H1 (cell line): ENCODE measurements at regions not wholly inside any gene's neighbourhood (a gene's known extent, or its start where the extent isn't known, plus 50 kb on each side); places are given as distances from the start of the nearest gene placed in this dataset.

Source experiments
- CTCF ChIA-PET: fragments of 300-600 bp; sonication (Branson Sonifier 250); formaldehyde crosslinking; loops from one replicate; lab custom pipeline; 2021; ENCODE audit not compliant: partially characterized antibody; lab: Charles Lee
- POLR2A ChIA-PET: fragments of 300-600 bp; sonication (Branson Sonifier 250); formaldehyde crosslinking; loops from one replicate; lab custom pipeline; 2021; ENCODE audit warnings: inconsistent platforms; ENCODE audit not compliant: partially characterized antibody; lab: Charles Lee
- DNase-seq, 2 experiments: peaks; one replicate each; pipeline versions ENCODE4 v3.0.0 to v3.0.0-alpha.2; 2010 to 2022; ENCODE audit warnings: low spot score in 2 of 2, low read depth in 1 of 2, mixed read lengths in 1 of 2
- FAIRE-seq: peaks from 2 replicates; lab custom pipeline; 2011; peaks lifted over from hg19 to GRCh38; lab: Jason Lieb, UNC
- H2AFZ ChIP-seq: 2 replicates; pipeline ENCODE4 v1.8.1; 2012; ENCODE audit warnings: low read length, inconsistent platforms
- H2AK5ac ChIP-seq: 2 replicates; pipeline ENCODE4 v1.6.1; 2013; ENCODE audit warnings: low read depth, low read length
- H2BK120ac ChIP-seq: replicated peaks from 2 replicates; pipeline ENCODE3; 2013; ENCODE audit warnings: low read depth, low read length, inconsistent platforms
- H2BK12ac ChIP-seq: 2 replicates; pipeline ENCODE4 v1.6.1; 2013; ENCODE audit warnings: low read depth, low read length
- H2BK15ac ChIP-seq: 2 replicates; pipeline ENCODE4 v1.6.1; 2013; ENCODE audit warnings: low read length
- H2BK20ac ChIP-seq: 2 replicates; pipeline ENCODE4 v1.6.1; 2013; ENCODE audit warnings: low read length
- H2BK5ac ChIP-seq: 2 replicates; pipeline ENCODE4 v1.6.1; 2013; ENCODE audit warnings: low read depth, low read length
- H3K14ac ChIP-seq: 2 replicates; pipeline ENCODE4 v1.6.1; 2013; ENCODE audit warnings: inconsistent platforms; ENCODE audit not compliant: insufficient read length
- H3K18ac ChIP-seq: 2 replicates; pipeline ENCODE4 v1.6.1; 2013; ENCODE audit warnings: low read length; ENCODE audit errors: extremely low read depth
- H3K23ac ChIP-seq: 2 replicates; pipeline ENCODE4 v1.6.1; 2013; ENCODE audit warnings: inconsistent platforms; ENCODE audit not compliant: insufficient read length
- H3K23me2 ChIP-seq: 2 replicates; pipeline ENCODE4 v1.6.1; 2013; ENCODE audit warnings: low read depth, low read length
- H3K27ac ChIP-seq: 2 replicates; pipeline ENCODE4 v1.6.1; 2011; ENCODE audit warnings: low read depth, low read length, inconsistent platforms
- H3K27me3 ChIP-seq, 4 experiments: replicated peaks in 1 of 4; 1 replicate in 1 of 4; 2 replicates in 3 of 4; pipeline versions ENCODE4 v1.6.1 to v1.8.1; 2011 to 2013; ENCODE audit warnings: low read length in 3 of 4, mild to moderate bottlenecking in 3 of 4, inconsistent platforms in 2 of 4, mixed read lengths in 2 of 4, moderate library complexity in 1 of 4; ENCODE audit not compliant: control insufficient read depth in 3 of 4, insufficient read depth in 3 of 4; ENCODE audit errors: extremely low read depth in 1 of 4
- H3K36me3 ChIP-seq, 4 experiments: 2 replicates each; pipeline versions ENCODE4 v1.6.1 to v1.8.1; 2011 to 2013; ENCODE audit warnings: mild to moderate bottlenecking in 4 of 4, low read length in 3 of 4, moderate library complexity in 2 of 4, control low read depth in 1 of 4, inconsistent platforms in 1 of 4; ENCODE audit not compliant: insufficient read depth in 4 of 4, control insufficient read depth in 2 of 4
- H3K4ac ChIP-seq: replicated peaks from 2 replicates; pipeline ENCODE3; 2013; ENCODE audit warnings: low read length, low read depth, mixed read lengths, inconsistent platforms; ENCODE audit not compliant: insufficient read length
- H3K4me1 ChIP-seq, 4 experiments: replicated peaks in 1 of 4; 1 replicate in 1 of 4; 2 replicates in 3 of 4; pipeline versions ENCODE4 v1.6.1 to v1.8.1; 2011 to 2013; ENCODE audit warnings: low read length in 3 of 4, inconsistent platforms in 2 of 4, mixed read lengths in 1 of 4; ENCODE audit not compliant: insufficient read depth in 4 of 4, control insufficient read depth in 3 of 4
- H3K4me2 ChIP-seq, 2 experiments: 2 replicates each; pipeline versions ENCODE4 v1.6.1 to v1.8.1; 2011 to 2013; ENCODE audit warnings: low read depth in 2 of 2, low read length in 2 of 2, control low read depth in 1 of 2, inconsistent platforms in 1 of 2, mild to moderate bottlenecking in 1 of 2; ENCODE audit not compliant: insufficient read depth in 1 of 2
- H3K4me3 ChIP-seq, 4 experiments: fragments of 200-600, 300-600 bp in 1 of 4; sonication (generic), shearing (Covaris generic), sonication (Bioruptor Twin) in 1 of 4; 2 replicates each; pipeline versions ENCODE4 v1.5.1 to v1.8.1; 2011 to 2016; ENCODE audit warnings: low read length in 4 of 4, low read depth in 3 of 4, control low read depth in 2 of 4, inconsistent platforms in 2 of 4, mild to moderate bottlenecking in 2 of 4, mixed read lengths in 1 of 4, moderate library complexity in 1 of 4; ENCODE audit not compliant: insufficient read depth in 2 of 4; ENCODE audit errors: extremely low read depth in 1 of 4
- H3K56ac ChIP-seq: replicated peaks from 2 replicates; pipeline ENCODE3; 2013; ENCODE audit warnings: low read depth, mild to moderate bottlenecking, mixed read lengths, low read length, inconsistent platforms; ENCODE audit not compliant: insufficient read length
- H3K79me1 ChIP-seq: 2 replicates; pipeline ENCODE4 v1.6.1; 2013; ENCODE audit warnings: low read depth, low read length, control low read depth
- H3K79me2 ChIP-seq, 2 experiments: 2 replicates each; pipeline versions ENCODE4 v1.6.1 to v1.8.1; 2012 to 2013; ENCODE audit warnings: low read length in 2 of 2, mild to moderate bottlenecking in 2 of 2, inconsistent platforms in 1 of 2; ENCODE audit not compliant: insufficient read depth in 2 of 2, control insufficient read depth in 1 of 2
- H3K9ac ChIP-seq, 4 experiments: replicated peaks in 1 of 4; 1 replicate in 1 of 4; 2 replicates in 3 of 4; pipeline versions ENCODE4 v1.6.1 to v1.8.1; 2011 to 2013; ENCODE audit warnings: low read depth in 3 of 4, low read length in 3 of 4, control low read depth in 2 of 4, mild to moderate bottlenecking in 2 of 4, moderate library complexity in 2 of 4, inconsistent platforms in 1 of 4; ENCODE audit errors: extremely low read depth in 1 of 4
- H3K9me3 ChIP-seq, 2 experiments: 2 replicates each; pipeline versions ENCODE4 v1.6.1 to v1.8.1; 2012 to 2013; ENCODE audit warnings: mild to moderate bottlenecking in 2 of 2, moderate library complexity in 2 of 2, control low read depth in 1 of 2, inconsistent platforms in 1 of 2, low read depth in 1 of 2, low read length in 1 of 2, mixed read lengths in 1 of 2; ENCODE audit not compliant: insufficient read depth in 2 of 2
- H4K20me1 ChIP-seq, 2 experiments: replicated peaks in 1 of 2; 2 replicates each; pipeline versions ENCODE3 to v1.8.1; 2011 to 2013; ENCODE audit warnings: inconsistent platforms in 2 of 2, low read length in 2 of 2, mild to moderate bottlenecking in 1 of 2; ENCODE audit not compliant: insufficient read depth in 2 of 2, control insufficient read depth in 1 of 2
- H4K5ac ChIP-seq: 2 replicates; pipeline ENCODE4 v1.6.1; 2013; ENCODE audit warnings: low read length, low read depth, mixed read lengths, inconsistent platforms; ENCODE audit not compliant: insufficient read length
- H4K8ac ChIP-seq: 2 replicates; pipeline ENCODE4 v1.8.0; 2013; ENCODE audit warnings: mild to moderate bottlenecking, moderate library complexity, low read length, inconsistent platforms; ENCODE audit not compliant: insufficient read depth; ENCODE audit errors: extremely low read depth
- H4K91ac ChIP-seq: replicated peaks from 2 replicates; pipeline ENCODE3; 2013; ENCODE audit warnings: low read length, mixed read lengths, inconsistent platforms; ENCODE audit not compliant: insufficient read length
- BACH1 ChIP-seq: IDR thresholded peaks from 2 replicates; pipeline ENCODE4 v1.6.1; 2012; ENCODE audit warnings: low read length, improper control_type of control experiment
- WGBS, 2 experiments: shearing (Covaris generic) in 1 of 2; methylation state at CpG; one replicate each; pipeline versions ENCODE4 v1.1.6 to v1.1.7; 2013 to 2015; ENCODE audit warnings: low lambda C conversion rate in 2 of 2, mixed read lengths in 2 of 2, inconsistent platforms in 1 of 2, low coverage in 1 of 2, missing lambda C conversion rate in 1 of 2; ENCODE audit not compliant: insufficient replicate concordance in 2 of 2, insufficient coverage in 1 of 2, insufficient read length in 1 of 2; ENCODE audit errors: extremely low coverage in 1 of 2, missing lambda C conversion rate in 1 of 2; 5-methylcytosine and 5-hydroxymethylcytosine counted together

DNA sequence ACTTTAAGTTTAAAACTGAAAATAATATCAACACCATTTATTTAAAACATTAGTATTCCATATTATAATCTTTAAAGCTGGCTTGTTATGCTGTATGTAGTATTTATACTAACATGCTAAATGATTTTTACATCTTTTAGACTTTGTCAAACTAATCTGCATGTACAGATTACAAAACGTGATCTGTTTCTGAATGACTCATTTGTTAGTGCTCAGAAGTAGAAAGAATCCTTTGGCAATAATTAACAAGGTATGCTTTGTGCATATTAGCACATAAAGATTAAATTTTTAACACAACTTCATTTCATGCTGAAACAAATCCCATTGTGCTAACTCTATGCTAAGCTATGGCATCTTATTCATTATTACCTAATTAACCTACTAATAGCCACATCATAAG, 242.4 kb downstream of the BARHL2 start:
- H3K9ac ChIP-seq = no peak overlapping the region
- no peak overlapping the region for H2AFZ ChIP-seq
- no peak overlapping the region for H3K27ac ChIP-seq
- no peaks in the 10 kb centered on the region for H3K4me1 ChIP-seq
- no peaks in the 10 kb centered on the region for H3K23me2 ChIP-seq
- H3K4me2 ChIP-seq = no peak overlapping the region
- no peaks in the 10 kb centered on the region for H3K79me2 ChIP-seq
- no peaks in the 10 kb centered on the region for H3K9me3 ChIP-seq
- no peak overlapping the region for H3K4ac ChIP-seq
- no peak overlapping the region for H2BK15ac ChIP-seq
- TF ChIP-seq BACH1 = no peak
- no peak overlapping the region for H2BK120ac ChIP-seq
- no peak overlapping the region for H2BK12ac ChIP-seq
- H4K91ac ChIP-seq = no peak overlapping the region
- H4K8ac ChIP-seq = no peak overlapping the region
- H3K23ac ChIP-seq = no peak overlapping the region
- H3K14ac ChIP-seq = no peak overlapping the region
- no peaks in the 10 kb centered on the region for H3K27me3 ChIP-seq
- DNase-seq (no peak), FAIRE-seq (no peak)
- ChIA-PET CTCF (interaction anchor here (1.6 to 2.4 kb wide), 3 partner anchors 9 to 105 kb away, joined by 5 to 17 read pairs (median 5); no protein-coding TSS in a partner anchor), POLR2A (no interaction called here)
- no peaks in the 10 kb centered on the region for H4K20me1 ChIP-seq
- H3K4me3 ChIP-seq = no peak overlapping the region
- H3K56ac ChIP-seq = no peak overlapping the region
- H2BK20ac ChIP-seq = no peak overlapping the region
- H2BK5ac ChIP-seq = no peak overlapping the region
- no peak overlapping the region for H2AK5ac ChIP-seq
- H3K18ac ChIP-seq = no peak overlapping the region
- H4K5ac ChIP-seq = no peak overlapping the region
- H3K36me3 ChIP-seq = no peaks in the 10 kb centered on the region
- no peaks in the 10 kb centered on the region for H3K79me1 ChIP-seq
- WGBS, 2 experiments = 83% methylated on average over 1 of the region's 1 CpG; no CpG with 5 or more reads in 1 of the 2 experiments
